Panc1 (cell line): ENCODE measurements at regions not wholly inside any gene's neighbourhood (a gene's known extent, or its start where the extent isn't known, plus 50 kb on each side); places are given as distances from the start of the nearest gene placed in this dataset.
A peak's percentile ranks its signal among the peaks of the same experiment; 100 is the strongest.

ENCODE experiments used
- ATAC-seq: fragments of 200-7000 bp; cut with Tn5 transposase; 2 replicates; pipeline ENCODE4 v1.9.1; 2020; ENCODE audit warnings: mild to moderate bottlenecking, moderate library complexity
- BruUV-seq: library from RNA; stranded (reverse); fragments of 400-500 nt; replicated peaks from 2 replicates; lab custom pipeline; 2021; lab: Mats Ljungman, UMichigan
- CTCF ChIA-PET: fragments of 300-600 bp; sonication (Branson Sonifier 250); formaldehyde crosslinking; loops from one replicate; lab custom pipeline; 2022; ENCODE audit warnings: antibody characterized with exemption; lab: Charles Lee
- POLR2A ChIA-PET: fragments of 300-600 bp; sonication (Branson Sonifier 250); formaldehyde crosslinking; loops from one replicate; lab custom pipeline; 2022; ENCODE audit warnings: antibody characterized with exemption; lab: Charles Lee
- DNase-seq: peaks from one replicate; pipeline ENCODE4 v3.0.0-alpha.2; 2010; ENCODE audit warnings: low read depth, low spot score
- H3K27ac ChIP-seq: 2 replicates; pipeline ENCODE4 v1.5.1; 2011; ENCODE audit warnings: mild to moderate bottlenecking, low read length, inconsistent platforms
- H3K27me3 ChIP-seq: fragments of 200-500 bp; sonication (Bioruptor generic); 2 replicates; pipeline ENCODE4 v1.6.0; 2014; ENCODE audit warnings: low read length, inconsistent platforms; ENCODE audit not compliant: control insufficient read depth, insufficient read depth
- H3K36me3 ChIP-seq: fragments of 200-500 bp; sonication (Bioruptor generic); 2 replicates; pipeline ENCODE4 v1.5.1; 2014; ENCODE audit warnings: inconsistent platforms, mild to moderate bottlenecking, low read length, moderate library complexity; ENCODE audit not compliant: control insufficient read depth, insufficient read depth
- H3K4me1 ChIP-seq: 2 replicates; pipeline ENCODE4 v1.5.1; 2011; ENCODE audit warnings: inconsistent platforms, mild to moderate bottlenecking, low read length, moderate library complexity; ENCODE audit not compliant: control insufficient read depth, insufficient read depth
- H3K4me3 ChIP-seq, 2 experiments: 2 replicates each; pipeline ENCODE4 v1.5.1; 2011 to 2012; ENCODE audit warnings: low read depth in 2 of 2, low read length in 2 of 2, mild to moderate bottlenecking in 2 of 2, inconsistent platforms in 1 of 2, moderate library complexity in 1 of 2
- H3K9me3 ChIP-seq: fragments of 200-500 bp; sonication (Bioruptor generic); 2 replicates; pipeline ENCODE4 v1.5.1; 2014; ENCODE audit warnings: low read depth, mild to moderate bottlenecking, inconsistent platforms, low read length, moderate library complexity; ENCODE audit not compliant: control insufficient read depth, insufficient read depth
- CTCF ChIP-seq: fragments of 450-650 bp; IDR thresholded peaks from 2 replicates; pipeline ENCODE4 v1.5.1; 2017; ENCODE audit warnings: mild to moderate bottlenecking
- POLR2AphosphoS5 ChIP-seq: IDR thresholded peaks from 2 replicates; pipeline ENCODE4 v1.6.1; 2012; ENCODE audit warnings: mild to moderate bottlenecking, low read depth, low read length, moderate library complexity
- REST ChIP-seq, 2 experiments: IDR thresholded peaks; 2 replicates each; pipeline ENCODE4 v1.6.1; 2011 to 2012; ENCODE audit warnings: low read depth in 2 of 2, control low read depth in 1 of 2, low read length in 1 of 2, mild to moderate bottlenecking in 1 of 2, moderate library complexity in 1 of 2; ENCODE audit not compliant: insufficient read depth in 1 of 2
- SIN3A ChIP-seq: IDR thresholded peaks from 2 replicates; pipeline ENCODE4 v1.6.1; 2012; ENCODE audit warnings: low read depth, mild to moderate bottlenecking, low read length, moderate library complexity, borderline replicate concordance; ENCODE audit not compliant: insufficient read depth
- TCF7L2 ChIP-seq: IDR thresholded peaks from 2 replicates; pipeline ENCODE4 v1.6.1; 2011; ENCODE audit warnings: mild to moderate bottlenecking, low read depth, low read length, inconsistent platforms
- in situ Hi-C: cut with HindIII; loops from 2 replicates; pipeline ENCODE4 v1.10.0; 2016; ENCODE audit warnings: low sequenced_read_pairs, low pct_unique_long_range_greater_than_20kb
- intact Hi-C: fragments of 100-400 bp; cut with micrococcal nuclease; formaldehyde crosslinking; loops from one replicate; pipeline ENCODE4 v1.10.0; 2022; ENCODE audit not compliant: unreplicated experiment

- intact Hi-C loops: no loop called here
- no peaks in the 10 kb centered on the region for H3K9me3 ChIP-seq
These were observed 89.2 kb upstream of the PRSS58 start for GRCh38 chr7:142347091-142347490.

GRCh38 chr7:142345811-142346210 is 88.0 kb upstream of the PRSS58 start:
- DNase-seq: no peak
- Histone ChIP-seq H3K9me3 (no peaks in the 10 kb centered on the region), H3K36me3 (no peaks in the 10 kb centered on the region), H3K27me3 (no peaks in the 10 kb centered on the region), H3K4me3 (no peak overlapping the region), H3K4me1 (no peaks in the 10 kb centered on the region), H3K27ac (no peak overlapping the region)
- in situ Hi-C loops (no loop called here), intact Hi-C loops (no loop called here)
- ChIA-PET POLR2A (no interaction called here), CTCF (no interaction called here)
- TF ChIP-seq TCF7L2: no peak
- no peak for ATAC-seq
- BruUV-seq: no TSS peak

More at GRCh38 chr7:142347091-142347490, 89.2 kb upstream of the PRSS58 start:
- Histone ChIP-seq H3K4me3 (no peak overlapping the region), H3K4me1 (no peaks in the 10 kb centered on the region), H3K36me3 (no peaks in the 10 kb centered on the region), H3K27me3 (0 out of 2 replicates have a peak, but pooled peaks cover 2% of the 10 kb centered on the region), H3K27ac (no peak overlapping the region)
- DNase-seq: no peak
- no TSS peak for BruUV-seq
- POLR2A ChIA-PET: interaction anchor here (0.6 kb wide), 1 partner anchor 13 kb away, joined by 9 read pairs; no protein-coding TSS in a partner anchor
- CTCF ChIA-PET: interaction anchor here (0.8 kb wide), 1 partner anchor 10 kb away, joined by 4 read pairs; no protein-coding TSS in a partner anchor
- TF ChIP-seq REST (IDR thresholded peaks at IDR 0.05; ENCODE audit: insufficient read depth in 1 of 2, low read depth in 2 of 2, low read length in 1 of 2) (no peak), SIN3A (no peak), CTCF (no peak), POLR2AphosphoS5 (no peak), TCF7L2 (no peak)
- no peak for ATAC-seq
- in situ Hi-C loops: no loop called here

- H3K36me3 ChIP-seq: no peaks in the 10 kb centered on the region
- in situ Hi-C loops: no loop called here
These were observed 81.0 kb upstream of the PRSS58 start for GRCh38 chr7:142338633-142339501.

More at GRCh38 chr7:142338633-142339501, 81.0 kb upstream of the PRSS58 start:
- no peaks in the 10 kb centered on the region for H3K9me3 ChIP-seq
- no peaks in the 10 kb centered on the region for H3K4me1 ChIP-seq
- TF ChIP-seq CTCF: peak; percentile 19; the same call in 1 of the 2 replicates
- no peak for TF ChIP-seq POLR2AphosphoS5
- BruUV-seq: no TSS peak
- intact Hi-C loops: no loop called here
- no peak overlapping the region for H3K27ac ChIP-seq
- ATAC-seq (0 out of 2 replicates have a peak, but pooled peaks have one; percentile 38), DNase-seq (no peak)
- no peak overlapping the region for H3K4me3 ChIP-seq
- ChIA-PET POLR2A (no interaction called here), CTCF (no interaction called here)
- H3K27me3 ChIP-seq: no peaks in the 10 kb centered on the region
